ENCODE measurements at regions not wholly inside any gene's neighbourhood (a gene's known extent, or its start where the extent isn't known, plus 50 kb on each side); places are given as distances from the start of the nearest gene placed in this dataset.

- no peaks in the 10 kb centered on the region for H3K4me1 ChIP-seq (ENCODE audit: control insufficient read depth in 3 of 3, insufficient read depth in 2 of 3, low read depth in 1 of 3, low read length in 2 of 3)
- no peak overlapping the region for H3K4me3 ChIP-seq (ENCODE audit: low read depth in 1 of 3, low read length in 3 of 3)
- DNase-seq (no peak), FAIRE-seq (no peak)
- peaks cover 0 to 2% of the 10 kb centered on the region in 2 donors for H3K9me3 ChIP-seq (ENCODE audit: control insufficient read depth in 2 of 2, insufficient read depth in 1 of 2, low read depth in 1 of 2, low read length in 1 of 2)
- no peaks in the 10 kb centered on the region for H3K27me3 ChIP-seq (ENCODE audit: control insufficient read depth in 3 of 3, insufficient read depth in 3 of 3, low read length in 3 of 3)
- H3K27ac ChIP-seq (ENCODE audit: low read depth in 1 of 3, low read length in 2 of 3), result no peak overlapping the region
- 83 to 93% (median 89%) methylated on average over 9 to 10 of the region's 10 CpGs for WGBS, 3 donors
- no peaks in the 10 kb centered on the region for H3K36me3 ChIP-seq (ENCODE audit: control insufficient read depth in 3 of 3, insufficient read depth in 2 of 3, low read depth in 1 of 3, low read length in 3 of 3)
Measured at GRCh38 chr21:23020969-23021368, 2022.8 kb downstream of the NCAM2 start.

DNA sequence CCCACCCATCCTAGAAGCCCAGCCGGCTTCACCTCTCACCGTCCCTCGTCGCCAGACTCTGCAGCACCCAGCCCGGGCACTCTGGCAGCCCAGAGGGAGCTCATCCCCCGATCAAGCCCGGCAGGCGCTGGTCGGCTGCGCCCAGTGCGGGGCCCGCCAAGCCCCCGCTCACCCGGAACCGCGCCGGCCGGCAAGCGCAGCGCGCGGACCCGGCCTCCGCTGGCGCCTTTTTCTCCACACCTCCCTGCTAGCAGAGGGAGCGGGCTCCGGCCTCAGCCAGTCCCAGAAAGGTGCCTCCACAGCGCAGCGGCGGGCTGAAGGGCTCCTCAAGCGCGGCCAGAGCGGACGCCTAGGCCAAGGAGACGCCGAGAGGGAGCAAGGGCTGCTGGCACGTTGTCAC, 2023.3 kb downstream of the NCAM2 start:
- DNase-seq (no peak), FAIRE-seq (no peak)
- Histone ChIP-seq H3K9me3 (ENCODE audit: control insufficient read depth in 2 of 2, insufficient read depth in 1 of 2, low read depth in 1 of 2, low read length in 1 of 2) (peaks cover 0 to 2% of the 10 kb centered on the region in 2 donors), H3K27ac (ENCODE audit: low read depth in 1 of 3, low read length in 2 of 3) (no peak overlapping the region), H3K27me3 (ENCODE audit: control insufficient read depth in 3 of 3, insufficient read depth in 3 of 3, low read length in 3 of 3) (no peaks in the 10 kb centered on the region), H3K36me3 (ENCODE audit: control insufficient read depth in 3 of 3, insufficient read depth in 2 of 3, low read depth in 1 of 3, low read length in 3 of 3) (no peaks in the 10 kb centered on the region), H3K4me1 (ENCODE audit: control insufficient read depth in 3 of 3, insufficient read depth in 2 of 3, low read depth in 1 of 3, low read length in 2 of 3) (no peaks in the 10 kb centered on the region), H3K4me3 (ENCODE audit: low read depth in 1 of 3, low read length in 3 of 3) (no peak overlapping the region)
- WGBS, 3 donors, result 94 to 97% (median 96%) methylated on average over 37 of the region's 37 CpGs

DNA sequence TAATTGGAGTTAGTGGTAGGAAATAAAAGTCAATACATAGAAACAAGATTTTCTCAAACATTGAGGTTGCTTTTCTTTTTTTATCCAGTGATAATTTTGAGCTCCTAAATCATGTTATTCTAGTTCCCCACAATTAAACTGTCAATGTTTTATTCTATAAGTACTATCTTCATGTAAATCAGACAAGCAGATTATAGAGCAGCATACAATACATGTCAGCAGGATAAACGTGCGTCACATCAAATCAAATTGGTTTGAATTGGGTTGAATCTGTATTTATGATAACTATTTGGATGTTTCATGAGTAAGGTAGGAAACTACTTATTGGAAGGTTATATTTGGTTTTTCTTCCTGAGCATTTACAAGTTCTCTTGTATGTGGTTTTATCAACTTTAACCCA, 2028.7 kb downstream of the NCAM2 start:
- Histone ChIP-seq H3K9me3 (ENCODE audit: control insufficient read depth in 2 of 2, insufficient read depth in 1 of 2, low read depth in 1 of 2, low read length in 1 of 2) (no peaks in the 10 kb centered on the region), H3K4me3 (ENCODE audit: low read depth in 1 of 3, low read length in 3 of 3) (no peak overlapping the region), H3K4me1 (ENCODE audit: control insufficient read depth in 3 of 3, insufficient read depth in 2 of 3, low read depth in 1 of 3, low read length in 2 of 3) (no peaks in the 10 kb centered on the region), H3K27me3 (ENCODE audit: control insufficient read depth in 3 of 3, insufficient read depth in 3 of 3, low read length in 3 of 3) (no peaks in the 10 kb centered on the region), H3K36me3 (ENCODE audit: control insufficient read depth in 3 of 3, insufficient read depth in 2 of 3, low read depth in 1 of 3, low read length in 3 of 3) (peaks cover 0 to 2% (median 0%) of the 10 kb centered on the region in 3 donors), H3K27ac (ENCODE audit: low read depth in 1 of 3, low read length in 2 of 3) (no peak overlapping the region)
- 82 to 89% (median 88%) methylated on average over 2 of the region's 2 CpGs for WGBS, 3 donors
- FAIRE-seq (no peak), DNase-seq (no peak)

- H3K27me3 ChIP-seq (ENCODE audit: control insufficient read depth in 3 of 3, insufficient read depth in 3 of 3, low read length in 3 of 3), result no peaks in the 10 kb centered on the region
- H3K4me1 ChIP-seq (ENCODE audit: control insufficient read depth in 3 of 3, insufficient read depth in 2 of 3, low read depth in 1 of 3, low read length in 2 of 3), result no peaks in the 10 kb centered on the region
- H3K27ac ChIP-seq (ENCODE audit: low read depth in 1 of 3, low read length in 2 of 3), result no peak overlapping the region
- H3K9me3 ChIP-seq (ENCODE audit: control insufficient read depth in 2 of 2, insufficient read depth in 1 of 2, low read depth in 1 of 2, low read length in 1 of 2), result peaks cover 0 to 3% of the 10 kb centered on the region in 2 donors
- no peak overlapping the region for H3K4me3 ChIP-seq (ENCODE audit: low read depth in 1 of 3, low read length in 3 of 3)
- WGBS, 3 donors, result 38 to 68% (median 59%) methylated on average over 7 of the region's 7 CpGs
- FAIRE-seq (no peak), DNase-seq (no peak)
- H3K36me3 ChIP-seq (ENCODE audit: control insufficient read depth in 3 of 3, insufficient read depth in 2 of 3, low read depth in 1 of 3, low read length in 3 of 3), result no peaks in the 10 kb centered on the region
Measured at GRCh38 chr21:23039846-23040245, 2041.6 kb downstream of the NCAM2 start.

- H3K9me3 ChIP-seq (ENCODE audit: control insufficient read depth in 2 of 2, insufficient read depth in 1 of 2, low read depth in 1 of 2, low read length in 1 of 2), result peaks cover 0 to 3% of the 10 kb centered on the region in 2 donors
- H3K4me3 ChIP-seq (ENCODE audit: low read depth in 1 of 3, low read length in 3 of 3), result no peak overlapping the region
- H3K36me3 ChIP-seq (ENCODE audit: control insufficient read depth in 3 of 3, insufficient read depth in 2 of 3, low read depth in 1 of 3, low read length in 3 of 3), result no peaks in the 10 kb centered on the region
- FAIRE-seq, result no peak
- H3K27me3 ChIP-seq (ENCODE audit: control insufficient read depth in 3 of 3, insufficient read depth in 3 of 3, low read length in 3 of 3), result no peaks in the 10 kb centered on the region
- no peak overlapping the region for H3K27ac ChIP-seq (ENCODE audit: low read depth in 1 of 3, low read length in 2 of 3)
- DNase-seq, result no peak
- no peaks in the 10 kb centered on the region for H3K4me1 ChIP-seq (ENCODE audit: control insufficient read depth in 3 of 3, insufficient read depth in 2 of 3, low read depth in 1 of 3, low read length in 2 of 3)
- 60 to 71% (median 64%) methylated on average over 1 of the region's 1 CpG for WGBS, 3 donors
Measured at GRCh38 chr21:23045955-23046354, 2047.7 kb downstream of the NCAM2 start.

DNA sequence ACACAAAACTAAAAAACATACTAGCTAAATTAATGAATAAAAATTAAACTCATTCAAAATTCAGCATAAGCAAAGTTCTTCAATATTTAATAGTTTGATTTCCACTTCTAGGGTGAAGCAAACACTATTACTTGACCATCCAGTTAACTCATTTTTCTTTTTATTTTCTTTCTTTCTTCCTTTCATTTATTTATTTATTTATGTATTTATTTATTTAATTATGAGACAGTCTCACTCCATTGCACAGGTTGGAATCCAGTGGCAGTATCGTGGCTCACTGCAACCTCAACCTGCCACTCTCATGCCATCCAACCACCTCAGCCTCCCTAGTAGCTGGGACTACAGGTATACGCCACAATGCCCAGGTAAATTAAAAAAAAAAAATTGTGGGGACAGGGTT, 2069.5 kb downstream of the NCAM2 start:
- H3K36me3 ChIP-seq (ENCODE audit: control insufficient read depth in 3 of 3, insufficient read depth in 2 of 3, low read depth in 1 of 3, low read length in 3 of 3), result no peaks in the 10 kb centered on the region
- DNase-seq, result no peak
- H3K27ac ChIP-seq (ENCODE audit: low read depth in 1 of 3, low read length in 2 of 3), result no peak overlapping the region
- no peaks in the 10 kb centered on the region for H3K27me3 ChIP-seq (ENCODE audit: control insufficient read depth in 3 of 3, insufficient read depth in 3 of 3, low read length in 3 of 3)
- H3K4me1 ChIP-seq (ENCODE audit: control insufficient read depth in 3 of 3, insufficient read depth in 2 of 3, low read depth in 1 of 3, low read length in 2 of 3), result no peaks in the 10 kb centered on the region
- no peak overlapping the region for H3K4me3 ChIP-seq (ENCODE audit: low read depth in 1 of 3, low read length in 3 of 3)
- WGBS, 3 donors, result 0 to 2% (median 1%) methylated on average over 2 of the region's 2 CpGs
- FAIRE-seq, result no peak
- H3K9me3 ChIP-seq (ENCODE audit: control insufficient read depth in 2 of 2, insufficient read depth in 1 of 2, low read depth in 1 of 2, low read length in 1 of 2), result peaks cover 2 to 8% of the 10 kb centered on the region in 2 donors

DNA sequence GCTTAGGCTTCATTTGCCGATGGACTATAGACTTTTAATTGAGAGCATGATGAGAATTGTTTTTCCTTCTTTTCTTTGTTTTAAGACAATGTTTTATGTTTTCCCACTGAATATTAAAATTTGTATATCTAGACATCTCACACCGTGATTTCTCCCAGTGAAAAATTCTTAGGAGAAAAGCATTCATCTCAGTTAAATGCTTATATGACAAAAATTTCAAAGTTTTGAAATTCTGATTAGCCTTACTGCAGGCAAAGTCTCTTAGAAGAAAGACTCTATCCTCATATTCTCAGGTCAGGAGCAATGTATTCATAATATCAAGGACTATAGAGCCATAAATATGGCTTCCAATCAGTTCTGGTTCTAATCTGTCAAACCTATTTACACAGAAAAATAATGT, 2085.0 kb downstream of the NCAM2 start:
- no peak for DNase-seq
- Histone ChIP-seq H3K27ac (ENCODE audit: low read depth in 1 of 3, low read length in 2 of 3) (no peak overlapping the region), H3K36me3 (ENCODE audit: control insufficient read depth in 3 of 3, insufficient read depth in 2 of 3, low read depth in 1 of 3, low read length in 3 of 3) (no peaks in the 10 kb centered on the region), H3K4me1 (ENCODE audit: control insufficient read depth in 3 of 3, insufficient read depth in 2 of 3, low read depth in 1 of 3, low read length in 2 of 3) (no peaks in the 10 kb centered on the region), H3K4me3 (ENCODE audit: low read depth in 1 of 3, low read length in 3 of 3) (no peak overlapping the region), H3K9me3 (ENCODE audit: control insufficient read depth in 2 of 2, insufficient read depth in 1 of 2, low read depth in 1 of 2, low read length in 1 of 2) (no peaks in the 10 kb centered on the region), H3K27me3 (ENCODE audit: control insufficient read depth in 3 of 3, insufficient read depth in 3 of 3, low read length in 3 of 3) (no peaks in the 10 kb centered on the region)
- 49 to 95% (median 87%) methylated on average over 2 of the region's 2 CpGs for WGBS, 3 donors
- no peak for FAIRE-seq

GRCh38 chr21:23093259-23093658, 2095.1 kb downstream of the NCAM2 start:
- no peak overlapping the region for H3K4me3 ChIP-seq (ENCODE audit: low read depth in 1 of 3, low read length in 3 of 3)
- no peak for FAIRE-seq
- no peak overlapping the region for H3K27ac ChIP-seq (ENCODE audit: low read depth in 1 of 3, low read length in 2 of 3)
- H3K36me3 ChIP-seq (ENCODE audit: control insufficient read depth in 3 of 3, insufficient read depth in 2 of 3, low read depth in 1 of 3, low read length in 3 of 3), result no peaks in the 10 kb centered on the region
- no peaks in the 10 kb centered on the region for H3K27me3 ChIP-seq (ENCODE audit: control insufficient read depth in 3 of 3, insufficient read depth in 3 of 3, low read length in 3 of 3)
- H3K4me1 ChIP-seq (ENCODE audit: control insufficient read depth in 3 of 3, insufficient read depth in 2 of 3, low read depth in 1 of 3, low read length in 2 of 3), result no peaks in the 10 kb centered on the region
- peaks cover 2 to 8% of the 10 kb centered on the region in 2 donors for H3K9me3 ChIP-seq (ENCODE audit: control insufficient read depth in 2 of 2, insufficient read depth in 1 of 2, low read depth in 1 of 2, low read length in 1 of 2)
- no peak for DNase-seq
- 64 to 72% (median 65%) methylated on average over 2 of the region's 2 CpGs for WGBS, 3 donors

- no peaks in the 10 kb centered on the region for H3K4me1 ChIP-seq (ENCODE audit: control insufficient read depth in 3 of 3, insufficient read depth in 2 of 3, low read depth in 1 of 3, low read length in 2 of 3)
- DNase-seq (no peak), FAIRE-seq (no peak)
- H3K4me3 ChIP-seq (ENCODE audit: low read depth in 1 of 3, low read length in 3 of 3), result no peak overlapping the region
- no peak overlapping the region for H3K27ac ChIP-seq (ENCODE audit: low read depth in 1 of 3, low read length in 2 of 3)
- no peaks in the 10 kb centered on the region for H3K27me3 ChIP-seq (ENCODE audit: control insufficient read depth in 3 of 3, insufficient read depth in 3 of 3, low read length in 3 of 3)
- peaks cover 5 to 11% of the 10 kb centered on the region in 2 donors for H3K9me3 ChIP-seq (ENCODE audit: control insufficient read depth in 2 of 2, insufficient read depth in 1 of 2, low read depth in 1 of 2, low read length in 1 of 2)
- no peaks in the 10 kb centered on the region for H3K36me3 ChIP-seq (ENCODE audit: control insufficient read depth in 3 of 3, insufficient read depth in 2 of 3, low read depth in 1 of 3, low read length in 3 of 3)
Measured at GRCh38 chr21:23099185-23099584, 2101.0 kb downstream of the NCAM2 start.

All from small intestine (tissue), 7 donors.